ENCODE measurements at regions not wholly inside any gene's neighbourhood (a gene's known extent, or its start where the extent isn't known, plus 50 kb on each side); places are given as distances from the start of the nearest gene placed in this dataset.

- TF ChIP-seq CTCF (conservative IDR thresholded peaks at IDR 0.05; ENCODE audit: low read depth in 2 of 2), result no peak
- no peak for TF ChIP-seq CREB1 (CRISPR knock-in tag; IDR thresholded peaks at IDR 0.05; ENCODE audit: low read depth)
- no peak for TF ChIP-seq EZH2 (IDR thresholded peaks at IDR 0.05; ENCODE audit: low read depth, unreplicated experiment)
- TF ChIP-seq POLR2AphosphoS5 (IDR thresholded peaks at IDR 0.05; ENCODE audit: low read depth), result no peak
These were observed 184.0 kb upstream of the GALNTL6 start for GRCh38 chr4:171629182-171629581.

All from GM23338 (cell line).